C4-2B (cell line): ENCODE measurements at regions not wholly inside any gene's neighbourhood (a gene's known extent, or its start where the extent isn't known, plus 50 kb on each side); places are given as distances from the start of the nearest gene placed in this dataset.

ENCODE experiments used
- H3K27ac ChIP-seq: fragments of 450-650 bp; 2 replicates; pipeline ENCODE4 v1.5.1; 2017
- ZFX ChIP-seq: fragments of 450-650 bp; IDR thresholded peaks from 2 replicates; pipeline ENCODE4 v1.6.1; 2017
- TF ChIP-seq, protein P1 (sequence below): fragments of 450-650 bp; conservative IDR thresholded peaks from 2 replicates; pipeline ENCODE4 v1.5.1; 2017; ENCODE audit warnings: mild to moderate bottlenecking

DNA sequence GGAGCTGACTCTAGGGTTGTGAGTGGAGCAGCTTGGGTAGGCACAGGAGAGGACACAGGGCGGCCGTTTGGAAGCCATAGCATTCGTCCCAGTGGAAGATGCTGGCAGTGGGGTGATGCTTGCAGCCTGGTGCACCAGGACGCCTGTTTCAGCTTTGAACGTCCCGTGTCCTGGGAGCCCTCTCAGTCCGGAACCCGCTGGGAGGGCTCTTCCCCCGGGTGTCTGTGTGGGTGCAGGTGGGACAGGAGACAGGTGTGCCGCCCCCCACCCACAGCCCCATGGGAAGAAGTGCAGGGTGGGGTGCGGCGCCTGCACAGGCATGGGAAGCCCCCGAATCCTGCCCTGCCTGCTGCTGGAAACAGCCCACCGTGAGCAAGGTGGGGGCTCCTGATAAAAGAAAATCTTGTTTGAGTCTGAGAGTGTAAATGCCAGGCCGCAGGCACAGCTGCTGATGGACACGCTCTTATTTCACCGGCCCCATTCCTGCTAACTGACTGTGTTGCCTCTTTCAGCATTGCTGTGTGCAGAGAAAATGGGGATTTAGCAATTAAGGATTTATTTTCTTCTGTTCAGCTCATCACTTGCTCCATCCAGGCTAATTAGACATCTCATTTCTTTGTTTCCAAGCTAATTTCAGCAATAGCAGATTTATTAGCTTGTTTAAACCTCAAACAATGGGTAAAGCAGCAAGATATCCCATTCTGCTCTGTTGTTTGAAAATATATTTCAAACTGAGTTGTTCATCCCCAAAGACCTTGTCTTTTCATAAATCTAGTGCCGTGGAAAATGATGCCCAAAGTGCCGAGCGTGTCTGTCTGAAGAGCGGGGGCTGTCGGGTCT, 54.9 kb upstream of the DPYSL4 start:
- TF ChIP-seq, protein P1, sequence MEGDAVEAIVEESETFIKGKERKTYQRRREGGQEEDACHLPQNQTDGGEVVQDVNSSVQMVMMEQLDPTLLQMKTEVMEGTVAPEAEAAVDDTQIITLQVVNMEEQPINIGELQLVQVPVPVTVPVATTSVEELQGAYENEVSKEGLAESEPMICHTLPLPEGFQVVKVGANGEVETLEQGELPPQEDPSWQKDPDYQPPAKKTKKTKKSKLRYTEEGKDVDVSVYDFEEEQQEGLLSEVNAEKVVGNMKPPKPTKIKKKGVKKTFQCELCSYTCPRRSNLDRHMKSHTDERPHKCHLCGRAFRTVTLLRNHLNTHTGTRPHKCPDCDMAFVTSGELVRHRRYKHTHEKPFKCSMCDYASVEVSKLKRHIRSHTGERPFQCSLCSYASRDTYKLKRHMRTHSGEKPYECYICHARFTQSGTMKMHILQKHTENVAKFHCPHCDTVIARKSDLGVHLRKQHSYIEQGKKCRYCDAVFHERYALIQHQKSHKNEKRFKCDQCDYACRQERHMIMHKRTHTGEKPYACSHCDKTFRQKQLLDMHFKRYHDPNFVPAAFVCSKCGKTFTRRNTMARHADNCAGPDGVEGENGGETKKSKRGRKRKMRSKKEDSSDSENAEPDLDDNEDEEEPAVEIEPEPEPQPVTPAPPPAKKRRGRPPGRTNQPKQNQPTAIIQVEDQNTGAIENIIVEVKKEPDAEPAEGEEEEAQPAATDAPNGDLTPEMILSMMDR = no peak
- TF ChIP-seq ZFX = no peak
- peak overlapping the region; percentile 63; the same call in 1 of the 2 replicates for H3K27ac ChIP-seq

GRCh38 chr10:132132421-132132841, 54.3 kb upstream of the DPYSL4 start:
- TF ChIP-seq, protein P1 = no peak
- no peak for TF ChIP-seq ZFX

GRCh38 chr10:132133005-132133404, 53.7 kb upstream of the DPYSL4 start:
- peak overlapping the region; percentile 63 for H3K27ac ChIP-seq
- no peak for TF ChIP-seq ZFX
- TF ChIP-seq, protein P1 = no peak

More at GRCh38 chr10:132132421-132132841, 54.3 kb upstream of the DPYSL4 start:
- peak overlapping the region; percentile 63 for H3K27ac ChIP-seq

DNA sequence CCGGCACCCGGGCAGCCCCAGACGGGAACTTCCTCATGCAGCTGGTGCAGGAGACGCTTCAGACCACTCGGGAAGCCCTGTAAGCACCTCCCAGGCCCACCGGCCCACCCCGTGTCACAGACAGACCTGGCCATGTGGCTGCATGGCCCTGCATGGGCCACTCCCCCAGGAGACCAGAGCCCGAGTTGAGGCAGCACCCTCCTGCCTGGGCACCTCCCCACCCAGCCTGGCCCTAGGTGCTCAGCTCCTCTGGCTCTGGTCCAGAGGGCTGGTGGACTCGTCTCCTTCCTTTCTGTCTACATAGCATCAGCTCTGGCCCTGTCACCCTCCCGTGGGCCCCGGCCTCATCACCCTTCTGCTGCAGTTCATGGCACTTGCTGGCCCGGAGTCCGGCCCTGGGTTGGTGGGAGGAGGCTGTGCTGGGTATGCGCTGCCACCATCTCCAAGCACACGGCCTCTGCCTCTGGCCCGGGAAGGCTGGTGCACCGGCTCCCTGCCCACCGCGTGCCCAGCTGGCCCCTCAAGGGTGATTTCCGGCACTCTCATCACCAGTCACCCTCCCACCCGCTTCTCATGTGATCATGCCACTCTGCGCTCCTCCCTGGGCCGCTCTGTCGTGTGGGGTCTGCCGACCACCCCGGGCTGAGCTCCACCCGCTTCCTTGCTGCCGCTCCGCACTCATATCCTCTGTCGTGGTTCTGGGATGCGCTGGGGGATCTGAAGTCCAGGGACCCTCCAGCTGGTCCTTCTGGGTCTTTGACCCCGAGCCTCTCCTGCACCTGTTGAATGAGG, 53.1 kb upstream of the DPYSL4 start:
- H3K27ac ChIP-seq = peak overlapping the region; percentile 63
- TF ChIP-seq, protein P1 = no peak
- TF ChIP-seq ZFX = no peak

- TF ChIP-seq, protein P1 = no peak
- no peak for TF ChIP-seq ZFX
- no peak overlapping the region for H3K27ac ChIP-seq
These were observed 52.3 kb upstream of the DPYSL4 start for GRCh38 chr10:132134241-132135052.

GRCh38 chr10:132135053-132135872, 51.5 kb upstream of the DPYSL4 start:
- TF ChIP-seq, protein P1 = no peak
- TF ChIP-seq ZFX = no peak
- no peak overlapping the region for H3K27ac ChIP-seq
